ENCODE measurements at regions not wholly inside any gene's neighbourhood (a gene's known extent, or its start where the extent isn't known, plus 50 kb on each side); places are given as distances from the start of the nearest gene placed in this dataset.

- H3K4me3 ChIP-seq (ENCODE audit: low read depth, low read length): no peak overlapping the region
- DNase-seq (ENCODE audit: low read depth): no peak
- TF ChIP-seq, protein P1, sequence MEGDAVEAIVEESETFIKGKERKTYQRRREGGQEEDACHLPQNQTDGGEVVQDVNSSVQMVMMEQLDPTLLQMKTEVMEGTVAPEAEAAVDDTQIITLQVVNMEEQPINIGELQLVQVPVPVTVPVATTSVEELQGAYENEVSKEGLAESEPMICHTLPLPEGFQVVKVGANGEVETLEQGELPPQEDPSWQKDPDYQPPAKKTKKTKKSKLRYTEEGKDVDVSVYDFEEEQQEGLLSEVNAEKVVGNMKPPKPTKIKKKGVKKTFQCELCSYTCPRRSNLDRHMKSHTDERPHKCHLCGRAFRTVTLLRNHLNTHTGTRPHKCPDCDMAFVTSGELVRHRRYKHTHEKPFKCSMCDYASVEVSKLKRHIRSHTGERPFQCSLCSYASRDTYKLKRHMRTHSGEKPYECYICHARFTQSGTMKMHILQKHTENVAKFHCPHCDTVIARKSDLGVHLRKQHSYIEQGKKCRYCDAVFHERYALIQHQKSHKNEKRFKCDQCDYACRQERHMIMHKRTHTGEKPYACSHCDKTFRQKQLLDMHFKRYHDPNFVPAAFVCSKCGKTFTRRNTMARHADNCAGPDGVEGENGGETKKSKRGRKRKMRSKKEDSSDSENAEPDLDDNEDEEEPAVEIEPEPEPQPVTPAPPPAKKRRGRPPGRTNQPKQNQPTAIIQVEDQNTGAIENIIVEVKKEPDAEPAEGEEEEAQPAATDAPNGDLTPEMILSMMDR (IDR thresholded peaks at IDR 0.05; ENCODE audit: low read depth, low read length, missing control alignments): no peak
Measured at GRCh38 chr6:105833959-105834947, 251.9 kb upstream of the PRDM1 start.

DNA sequence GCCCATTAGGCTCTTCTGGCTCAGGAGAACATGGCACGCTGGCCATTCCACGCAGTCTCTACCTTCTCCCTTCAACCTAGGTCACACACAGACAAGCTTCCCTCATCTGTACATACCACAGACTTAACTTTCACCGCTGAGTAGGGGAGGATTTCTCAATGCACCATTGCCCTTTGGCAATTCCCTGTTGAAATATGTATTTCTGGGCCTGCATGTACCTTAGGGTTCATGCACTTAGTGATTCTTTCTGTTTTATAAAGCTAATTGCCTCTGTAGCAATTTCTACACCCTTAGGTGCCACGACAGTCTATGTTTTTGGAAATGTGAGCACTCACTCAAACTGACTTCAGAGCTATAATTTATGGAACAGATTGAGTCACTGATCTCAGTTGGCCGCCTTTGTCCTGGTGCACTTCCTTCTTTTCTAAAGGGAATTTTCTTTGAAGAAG lies 253.8 kb upstream of the PRDM1 start:
- H3K4me3 ChIP-seq (ENCODE audit: low read depth, low read length): no peak overlapping the region
- TF ChIP-seq, protein P1 (IDR thresholded peaks at IDR 0.05; ENCODE audit: low read depth, low read length, missing control alignments): no peak
- DNase-seq (ENCODE audit: low read depth): no peak

GRCh38 chr6:105831311-105832097 lies 254.6 kb upstream of the PRDM1 start:
- no peak overlapping the region for H3K4me3 ChIP-seq (ENCODE audit: low read depth, low read length)
- TF ChIP-seq, protein P1 (IDR thresholded peaks at IDR 0.05; ENCODE audit: low read depth, low read length, missing control alignments): no peak
- DNase-seq (ENCODE audit: low read depth): no peak

GRCh38 chr6:105825210-105825609 lies 260.9 kb upstream of the PRDM1 start:
- H3K4me3 ChIP-seq (ENCODE audit: low read depth, low read length): no peak overlapping the region
- TF ChIP-seq, protein P1 (IDR thresholded peaks at IDR 0.05; ENCODE audit: low read depth, low read length, missing control alignments): no peak
- no peak for DNase-seq (ENCODE audit: low read depth)

DNA sequence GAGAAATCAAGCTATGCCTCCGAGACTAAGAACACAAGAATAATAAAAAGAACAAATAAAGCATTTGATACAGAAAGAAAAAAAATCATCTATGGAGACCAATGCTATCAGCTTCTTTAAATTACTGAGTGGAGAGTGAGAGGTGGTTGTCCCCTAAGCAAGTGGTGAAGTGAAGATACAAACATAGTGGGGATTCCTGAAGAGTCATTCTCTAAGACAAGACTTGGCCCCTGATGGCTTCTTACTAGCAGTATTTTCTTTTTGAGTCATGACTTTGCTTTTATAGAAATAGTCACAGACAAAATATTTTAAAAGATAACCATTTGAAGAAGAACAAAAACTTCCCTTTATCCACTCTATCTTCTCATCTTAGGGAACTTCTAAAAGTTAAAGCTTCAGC lies 261.4 kb upstream of the PRDM1 start:
- no peak for DNase-seq (ENCODE audit: low read depth)
- no peak overlapping the region for H3K4me3 ChIP-seq (ENCODE audit: low read depth, low read length)
- TF ChIP-seq, protein P1 (IDR thresholded peaks at IDR 0.05; ENCODE audit: low read depth, low read length, missing control alignments): no peak

- no peak overlapping the region for H3K4me3 ChIP-seq (ENCODE audit: low read depth, low read length)
- DNase-seq (ENCODE audit: low read depth): no peak
- TF ChIP-seq, protein P1 (IDR thresholded peaks at IDR 0.05; ENCODE audit: low read depth, low read length, missing control alignments): no peak
Measured at GRCh38 chr6:105821777-105822176, 264.4 kb upstream of the PRDM1 start.

All from GM12864 (cell line).